ENCODE measurements at regions not wholly inside any gene's neighbourhood (a gene's known extent, or its start where the extent isn't known, plus 50 kb on each side); places are given as distances from the start of the nearest gene placed in this dataset.

DNA sequence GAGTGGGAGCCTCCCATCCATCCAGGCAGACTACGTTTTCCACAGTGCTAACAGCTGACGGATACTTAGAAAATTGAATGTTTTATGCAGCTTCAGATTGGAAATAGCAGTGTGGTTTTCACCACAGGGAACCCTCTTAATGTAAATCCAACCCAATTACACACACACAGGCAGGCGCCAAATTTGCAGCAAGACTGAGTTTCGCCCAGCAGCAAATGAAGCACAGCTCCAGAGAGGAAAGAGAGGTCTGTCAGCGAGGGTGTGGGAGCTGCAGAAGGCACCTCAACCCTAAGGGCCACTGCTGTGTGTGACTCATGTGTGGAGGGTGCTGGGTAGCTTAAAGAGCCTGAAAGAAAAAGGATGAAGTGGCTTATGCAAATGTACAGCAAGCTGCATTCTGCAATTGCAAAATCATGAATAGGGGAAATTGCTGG lies 365.7 kb downstream of the MAFB start:
- Histone ChIP-seq H3K36me3 (ENCODE audit: control insufficient read depth in 2 of 2, extremely low read depth in 1 of 2, insufficient read depth in 2 of 2, low read length in 2 of 2) (no peaks in the 10 kb centered on the region), H3K4me1 (ENCODE audit: control insufficient read depth, extremely low read depth, insufficient read depth, low read length) (no peaks in the 10 kb centered on the region), H3K27ac (ENCODE audit: insufficient read depth, low read depth, low read length) (no peak overlapping the region), H3K79me2 (ENCODE audit: control insufficient read depth, insufficient read depth, low read length) (no peaks in the 10 kb centered on the region), H3K4me2 (ENCODE audit: insufficient read depth, low read length) (no peak overlapping the region), H3K27me3 (ENCODE audit: control insufficient read depth in 2 of 2, insufficient read depth in 2 of 2, low read length in 2 of 2) (no peaks in the 10 kb centered on the region), H3K9ac (replicated peaks; ENCODE audit: extremely low read depth, insufficient read depth, low read length) (no peak overlapping the region), H3K9me3 (replicated peaks; ENCODE audit: control insufficient read depth, insufficient read depth, low read length) (no peaks in the 10 kb centered on the region), H4K20me1 (replicated peaks; ENCODE audit: control insufficient read depth, extremely low read depth, insufficient read depth, low read length) (no peaks in the 10 kb centered on the region), H3K9me1 (replicated peaks; ENCODE audit: control insufficient read depth, extremely low read depth, insufficient read depth, low read length) (no peaks in the 10 kb centered on the region), H3K4me3 (replicated peaks in 1 of 3; ENCODE audit: insufficient read depth in 1 of 3, low read depth in 1 of 3, low read length in 3 of 3) (no peak overlapping the region), H2AFZ (ENCODE audit: low read depth, low read length) (no peak overlapping the region)
- dilution Hi-C loops (cut with MboI; ENCODE audit: extremely low pct_ligation_motif_present, low sequenced_read_pairs): no loop called here
- no peak for DNase-seq (ENCODE audit: low read depth, low spot score)
- ChIA-PET POLR2A (no interaction called here), CTCF (interaction anchor here (1.2 kb wide), 1 partner anchor 12 kb away, joined by 3 read pairs; no protein-coding TSS in a partner anchor)
- BruUV-seq (replicated peaks): no TSS peak
- intact Hi-C loops (cut with micrococcal nuclease): no loop called here
- no peak for FAIRE-seq
- TF ChIP-seq FOS (IDR thresholded peaks at IDR 0.05; ENCODE audit: borderline replicate concordance, insufficient read depth, low read length): no peak
- TF ChIP-seq POLR2A (IDR thresholded peaks at IDR 0.05; ENCODE audit: low read depth, low read length): no peak
- TF ChIP-seq, protein P1, sequence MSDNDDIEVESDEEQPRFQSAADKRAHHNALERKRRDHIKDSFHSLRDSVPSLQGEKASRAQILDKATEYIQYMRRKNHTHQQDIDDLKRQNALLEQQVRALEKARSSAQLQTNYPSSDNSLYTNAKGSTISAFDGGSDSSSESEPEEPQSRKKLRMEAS (IDR thresholded peaks at IDR 0.05; ENCODE audit: insufficient read depth, insufficient read length): no peak
- no peak for TF ChIP-seq EZH2 (IDR thresholded peaks at IDR 0.05; ENCODE audit: borderline replicate concordance, low read depth, low read length, severe bottlenecking)
- TF ChIP-seq, protein P2, sequence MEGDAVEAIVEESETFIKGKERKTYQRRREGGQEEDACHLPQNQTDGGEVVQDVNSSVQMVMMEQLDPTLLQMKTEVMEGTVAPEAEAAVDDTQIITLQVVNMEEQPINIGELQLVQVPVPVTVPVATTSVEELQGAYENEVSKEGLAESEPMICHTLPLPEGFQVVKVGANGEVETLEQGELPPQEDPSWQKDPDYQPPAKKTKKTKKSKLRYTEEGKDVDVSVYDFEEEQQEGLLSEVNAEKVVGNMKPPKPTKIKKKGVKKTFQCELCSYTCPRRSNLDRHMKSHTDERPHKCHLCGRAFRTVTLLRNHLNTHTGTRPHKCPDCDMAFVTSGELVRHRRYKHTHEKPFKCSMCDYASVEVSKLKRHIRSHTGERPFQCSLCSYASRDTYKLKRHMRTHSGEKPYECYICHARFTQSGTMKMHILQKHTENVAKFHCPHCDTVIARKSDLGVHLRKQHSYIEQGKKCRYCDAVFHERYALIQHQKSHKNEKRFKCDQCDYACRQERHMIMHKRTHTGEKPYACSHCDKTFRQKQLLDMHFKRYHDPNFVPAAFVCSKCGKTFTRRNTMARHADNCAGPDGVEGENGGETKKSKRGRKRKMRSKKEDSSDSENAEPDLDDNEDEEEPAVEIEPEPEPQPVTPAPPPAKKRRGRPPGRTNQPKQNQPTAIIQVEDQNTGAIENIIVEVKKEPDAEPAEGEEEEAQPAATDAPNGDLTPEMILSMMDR (IDR thresholded peaks at IDR 0.05; ENCODE audit: extremely low read depth in 1 of 2, insufficient read depth in 1 of 2, low read depth in 1 of 2, low read length in 2 of 2): no peak
- TF ChIP-seq GATA2 (IDR thresholded peaks at IDR 0.05; ENCODE audit: insufficient read depth, insufficient read length, low read depth, low read length): no peak
- no peak for TF ChIP-seq MYC (IDR thresholded peaks at IDR 0.05; ENCODE audit: low read depth, low read length)
- no peak for TF ChIP-seq JUN (IDR thresholded peaks at IDR 0.05; ENCODE audit: borderline replicate concordance, insufficient read depth, insufficient read length, low read depth)
- TF ChIP-seq POLR2AphosphoS5 (IDR thresholded peaks at IDR 0.05; ENCODE audit: insufficient read depth, low read depth, low read length): no peak
